ENCODE measurements at regions not wholly inside any gene's neighbourhood (a gene's known extent, or its start where the extent isn't known, plus 50 kb on each side); places are given as distances from the start of the nearest gene placed in this dataset.
"Not testable (repeated sequence)": the region's sequence is repeated elsewhere in the genome, so short reads cannot be mapped to it uniquely, and the experiment has no call there.

DNA sequence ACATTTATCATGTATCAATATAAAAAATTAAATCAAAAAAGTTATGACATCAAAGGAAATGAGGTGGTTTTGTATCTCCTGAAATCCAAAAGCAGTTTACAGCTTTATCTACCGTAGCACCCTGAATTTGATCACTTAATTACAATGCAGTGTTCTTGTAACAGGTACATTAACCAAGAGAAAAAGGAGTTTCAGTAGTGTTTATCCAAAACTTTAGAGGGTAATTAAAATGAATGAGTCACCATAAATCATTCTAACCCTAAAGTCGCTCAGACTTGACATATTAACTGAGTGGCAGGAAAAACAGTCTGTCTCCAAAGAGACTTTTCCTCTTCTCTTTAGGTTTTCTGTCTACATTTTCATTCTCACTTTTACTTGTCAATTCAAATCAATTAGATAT, 907.6 kb upstream of the EPHA5 start:
- DNase-seq = no peak

- DNase-seq = no peak
Measured at GRCh38 chr4:66575008-66575696, 904.9 kb upstream of the EPHA5 start.

GRCh38 chr4:66574145-66574978, 904.1 kb upstream of the EPHA5 start:
- no peak for DNase-seq

DNA sequence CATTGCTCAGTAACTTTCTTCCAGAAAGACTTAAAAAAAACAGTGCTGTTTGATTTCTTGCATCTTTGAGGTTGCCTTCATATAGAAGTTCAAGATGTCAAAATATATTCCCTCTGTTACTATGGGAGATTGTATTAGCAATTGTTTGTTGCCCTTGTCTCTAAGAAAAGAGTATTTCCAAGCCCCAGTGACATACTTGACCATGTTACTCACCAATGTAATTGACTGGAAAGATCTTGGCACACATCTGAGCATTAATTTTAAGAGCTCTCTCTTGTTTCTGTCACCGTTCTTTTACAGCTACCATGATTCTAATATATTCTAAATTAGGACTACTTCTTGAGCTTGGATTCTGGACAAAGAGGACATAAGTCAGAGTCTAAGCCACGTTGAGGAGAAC, 902.7 kb upstream of the EPHA5 start:
- DNase-seq = no peak

GRCh38 chr4:66571145-66571695, 900.9 kb upstream of the EPHA5 start:
- no peak for DNase-seq

GRCh38 chr4:66569228-66569627, 898.9 kb upstream of the EPHA5 start:
- no peak for DNase-seq

GRCh38 chr4:66568431-66568830, 898.1 kb upstream of the EPHA5 start:
- no peak for DNase-seq

GRCh38 chr4:66568001-66568400, 897.7 kb upstream of the EPHA5 start:
- no peak for DNase-seq

DNA sequence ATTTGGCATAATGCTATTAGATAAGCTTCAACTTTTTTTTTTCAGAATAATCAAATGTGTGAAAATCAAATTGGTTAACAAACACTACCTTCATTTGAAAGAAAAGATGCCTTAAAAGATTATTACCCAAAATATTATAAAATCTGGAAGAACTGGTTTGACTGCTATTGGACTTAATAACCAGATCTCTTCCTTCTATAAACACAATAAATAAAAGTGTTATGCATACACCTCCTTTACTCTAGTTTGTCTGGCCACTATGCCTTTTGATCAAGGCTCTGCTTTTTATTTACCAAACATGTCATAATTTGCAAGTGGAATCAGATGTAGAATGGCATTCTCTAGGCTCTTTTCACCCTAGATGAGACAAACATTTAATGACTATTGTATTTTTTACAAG, 897.3 kb upstream of the EPHA5 start:
- DNase-seq = no peak

DNA sequence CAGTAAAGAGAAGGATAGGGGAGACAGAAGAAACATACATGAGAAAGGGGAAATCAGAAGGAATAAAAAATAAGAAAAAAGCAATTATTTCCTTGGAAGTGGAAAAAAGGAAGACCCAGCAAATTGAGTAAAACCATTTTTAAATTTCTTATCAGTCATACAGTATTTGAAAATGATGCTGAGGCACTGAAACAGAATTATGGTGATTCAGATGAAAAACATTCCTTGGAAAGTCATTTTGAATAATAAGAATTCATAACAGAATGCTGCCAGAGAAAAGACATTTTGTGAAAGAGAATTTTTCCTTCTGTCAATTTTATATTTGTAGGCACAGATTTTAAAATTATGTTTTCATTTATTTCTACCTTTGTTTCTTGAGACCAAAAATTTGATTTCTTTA, 895.5 kb upstream of the EPHA5 start:
- DNase-seq = no peak

GRCh38 chr4:66564901-66565651, 894.8 kb upstream of the EPHA5 start:
- no peak for DNase-seq

DNA sequence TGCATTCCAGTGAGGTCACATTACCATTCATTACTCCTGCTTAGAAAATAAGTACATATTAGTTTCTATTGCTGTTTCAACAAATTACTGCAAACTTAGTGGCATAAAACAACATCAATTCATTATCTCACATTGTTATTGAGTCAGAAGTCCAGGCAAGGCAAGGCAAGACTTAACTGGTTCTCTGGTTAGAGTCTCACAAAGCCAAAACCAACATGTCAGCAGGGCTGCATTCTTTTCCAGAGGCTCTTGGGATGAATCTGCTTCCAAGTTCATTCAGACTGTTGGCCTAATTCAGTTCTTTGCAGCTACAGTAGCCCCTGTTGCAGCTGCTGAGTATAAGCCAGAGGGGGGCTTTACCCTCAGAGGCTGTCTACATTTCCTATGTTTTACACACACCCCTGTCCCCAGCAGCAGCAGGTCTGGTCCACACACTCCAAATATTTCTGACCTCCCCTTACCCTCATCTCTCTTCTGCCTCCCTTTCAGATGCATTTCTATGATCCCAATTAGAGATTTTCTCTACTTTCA, 892.1 kb upstream of the EPHA5 start:
- no peak for DNase-seq

DNA sequence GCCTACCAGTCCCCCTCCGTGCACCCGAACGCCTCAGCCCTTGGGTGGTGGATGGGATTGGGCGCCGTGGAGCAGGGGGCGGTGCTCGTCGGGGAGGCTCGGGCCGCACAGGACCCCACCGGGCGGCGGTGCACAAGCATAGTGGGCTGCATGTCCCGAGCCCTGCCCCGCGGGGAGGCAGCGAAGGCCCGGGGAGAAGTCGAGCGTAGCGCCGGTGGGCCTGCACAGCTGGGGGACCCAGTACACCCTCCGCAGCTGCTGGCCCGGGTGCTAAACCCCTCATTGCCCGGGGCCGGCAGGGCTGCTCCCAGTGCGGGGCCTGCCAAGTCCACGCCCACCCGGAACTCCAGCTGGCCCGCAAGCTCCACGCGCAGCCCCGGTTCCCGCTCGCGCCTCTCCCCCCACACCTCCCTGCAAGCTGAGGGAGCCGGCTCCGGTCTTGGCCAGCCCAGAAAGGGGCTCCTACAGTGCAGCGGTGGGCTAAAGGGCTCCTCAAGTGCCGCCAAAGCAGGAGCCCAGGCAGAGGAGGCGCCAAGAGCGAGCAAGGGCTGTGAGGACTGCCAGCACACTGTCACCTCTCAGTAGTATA, 891.3 kb upstream of the EPHA5 start:
- not testable (repeated sequence) for DNase-seq

- DNase-seq = no peak
Measured at GRCh38 chr4:66558651-66559050, 888.4 kb upstream of the EPHA5 start.

DNA sequence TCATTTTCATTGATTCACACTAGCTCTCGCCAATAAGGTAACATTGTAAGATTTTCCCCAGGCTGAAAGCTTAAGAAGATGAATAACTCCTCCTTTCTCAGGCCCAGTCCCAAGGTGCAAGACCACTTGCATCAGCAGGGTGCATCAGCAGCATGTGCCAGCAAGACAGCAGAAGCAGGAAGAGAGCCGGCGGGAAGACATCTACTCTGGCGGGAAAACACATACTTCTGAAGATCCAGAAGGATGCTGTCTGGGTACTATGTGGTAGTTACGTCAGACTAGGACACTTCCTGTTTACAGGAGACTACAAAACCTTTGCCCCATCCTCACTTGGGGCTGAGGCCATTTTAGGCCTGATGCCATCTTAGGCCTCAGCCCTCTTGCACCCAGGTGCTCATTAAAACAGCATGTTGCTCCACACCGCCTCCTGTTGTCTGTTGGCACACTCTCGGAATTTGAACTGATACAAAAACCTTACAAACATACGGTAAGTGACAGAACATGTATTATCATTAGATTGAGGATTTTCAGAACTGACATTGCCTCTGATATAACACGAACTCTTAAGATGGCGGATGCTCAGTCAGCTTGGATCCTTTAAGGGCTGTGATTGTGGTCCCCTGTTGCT, 886.5 kb upstream of the EPHA5 start:
- no peak for DNase-seq

DNA sequence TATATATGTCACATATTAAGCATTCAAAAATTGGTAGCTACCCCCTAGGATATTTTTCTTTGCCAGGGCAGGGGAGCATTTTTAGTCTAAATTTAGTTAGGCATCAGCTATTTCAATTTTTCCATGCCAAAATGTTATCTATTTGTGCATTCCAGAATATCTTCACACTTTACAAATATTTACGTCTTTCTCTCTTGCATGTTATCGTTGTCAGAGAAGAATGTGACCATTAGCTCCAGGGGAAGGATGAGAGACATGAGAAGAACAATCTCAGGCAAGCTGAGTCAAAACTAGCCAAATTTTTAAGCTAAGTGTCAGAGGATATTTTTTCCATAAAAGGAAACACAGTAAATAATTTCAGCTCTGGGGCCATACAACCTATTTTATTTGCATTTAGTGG, 885.0 kb upstream of the EPHA5 start:
- DNase-seq = no peak

GRCh38 chr4:66554826-66555225, 884.5 kb upstream of the EPHA5 start:
- DNase-seq = no peak

DNA sequence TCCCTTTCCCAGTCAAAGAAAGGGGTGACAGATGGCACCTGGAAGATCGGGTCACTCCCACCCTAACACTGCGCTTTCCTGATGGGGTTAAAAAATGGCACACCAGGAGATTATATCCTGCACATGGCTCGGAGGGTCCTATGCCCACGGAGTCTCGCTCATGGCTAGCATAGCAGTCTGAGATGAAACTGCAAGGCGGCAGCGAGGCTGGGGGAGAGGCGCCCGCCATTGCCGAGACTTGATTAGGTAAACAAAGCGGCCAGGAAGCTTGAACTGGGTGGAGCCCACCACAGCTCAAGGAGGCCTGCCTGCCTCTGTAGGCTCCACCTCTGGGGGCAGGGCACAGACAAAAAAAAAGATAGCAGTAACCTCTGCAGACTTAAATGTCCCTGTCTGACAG, 875.0 kb upstream of the EPHA5 start:
- not testable (repeated sequence) for DNase-seq

GRCh38 chr4:66544281-66544680, 874.0 kb upstream of the EPHA5 start:
- DNase-seq = no peak

DNA sequence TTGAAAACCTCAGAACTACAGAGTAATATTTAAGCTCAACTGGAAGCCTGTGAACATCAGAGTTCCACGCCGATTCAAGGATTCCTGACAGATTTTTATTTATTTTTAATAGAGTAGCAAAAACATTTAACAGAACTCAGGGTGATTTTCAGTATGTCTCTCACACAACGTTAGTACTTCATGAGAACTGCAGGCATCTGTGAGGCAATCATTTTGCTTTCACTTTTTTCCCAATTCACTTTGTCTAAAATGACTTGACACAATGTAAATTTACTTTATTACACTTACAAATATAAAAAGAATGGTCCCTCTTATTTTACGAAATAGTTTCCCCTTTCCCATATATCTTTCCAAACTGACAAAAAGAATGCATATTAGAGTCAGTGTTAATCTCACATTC, 869.5 kb upstream of the EPHA5 start:
- DNase-seq = no peak

- no peak for DNase-seq
Measured at GRCh38 chr4:66524781-66525180, 854.5 kb upstream of the EPHA5 start.

GRCh38 chr4:66522244-66522643, 852.0 kb upstream of the EPHA5 start:
- no peak for DNase-seq
